ENCODE measurements at regions not wholly inside any gene's neighbourhood (a gene's known extent, or its start where the extent isn't known, plus 50 kb on each side); places are given as distances from the start of the nearest gene placed in this dataset.

GRCh38 chr5:149441194-149441753 is 62.2 kb upstream of the IL17B start:
- BruUV-seq (replicated peaks), result no TSS peak
- no peaks in the 10 kb centered on the region for H3K27me3 ChIP-seq (ENCODE audit: control insufficient read depth in 2 of 2, insufficient read depth in 2 of 2, low read length in 2 of 2)
- TF ChIP-seq JUN (IDR thresholded peaks at IDR 0.05; ENCODE audit: borderline replicate concordance, insufficient read depth, insufficient read length, low read depth) (no peak), POLR2AphosphoS5 (IDR thresholded peaks at IDR 0.05; ENCODE audit: insufficient read depth, low read depth, low read length) (no peak), EZH2 (IDR thresholded peaks at IDR 0.05; ENCODE audit: borderline replicate concordance, low read depth, low read length, severe bottlenecking) (no peak), FOS (IDR thresholded peaks at IDR 0.05; ENCODE audit: borderline replicate concordance, insufficient read depth, low read length) (no peak), MYC (IDR thresholded peaks at IDR 0.05; ENCODE audit: low read depth, low read length) (no peak), POLR2A (IDR thresholded peaks at IDR 0.05; ENCODE audit: low read depth, low read length) (no peak), MAX (IDR thresholded peaks at IDR 0.05; ENCODE audit: insufficient read depth, insufficient read length) (no peak), GATA2 (IDR thresholded peaks at IDR 0.05; ENCODE audit: insufficient read depth, insufficient read length, low read depth, low read length) (no peak), CTCF (IDR thresholded peaks at IDR 0.05; ENCODE audit: extremely low read depth in 1 of 2, insufficient read depth in 1 of 2, low read depth in 1 of 2, low read length in 2 of 2) (no peak)
- H4K20me1 ChIP-seq (replicated peaks; ENCODE audit: control insufficient read depth, extremely low read depth, insufficient read depth, low read length), result no peaks in the 10 kb centered on the region
- intact Hi-C loops (cut with micrococcal nuclease), result no loop called here
- H3K9me1 ChIP-seq (replicated peaks; ENCODE audit: control insufficient read depth, extremely low read depth, insufficient read depth, low read length), result no peaks in the 10 kb centered on the region
- H3K79me2 ChIP-seq (ENCODE audit: control insufficient read depth, insufficient read depth, low read length), result no peaks in the 10 kb centered on the region
- POLR2A ChIA-PET, result no interaction called here
- no peak overlapping the region for H2AFZ ChIP-seq (ENCODE audit: low read depth, low read length)
- H3K4me1 ChIP-seq (ENCODE audit: control insufficient read depth, extremely low read depth, insufficient read depth, low read length), result peaks cover 18% of the 10 kb centered on the region
- no peak for FAIRE-seq
- no peak overlapping the region for H3K27ac ChIP-seq (ENCODE audit: insufficient read depth, low read depth, low read length)
- no peaks in the 10 kb centered on the region for H3K9me3 ChIP-seq (replicated peaks; ENCODE audit: control insufficient read depth, insufficient read depth, low read length)
- H3K4me3 ChIP-seq (replicated peaks in 1 of 3; ENCODE audit: insufficient read depth in 1 of 3, low read depth in 1 of 3, low read length in 3 of 3), result no peak overlapping the region
- CTCF ChIA-PET, result interaction anchor here (0.6 to 4.6 kb wide), 26 partner anchors 9 to 190 kb away, joined by 3 to 39 read pairs (median 6); partner anchors contain the start of gene CSNK1A1
- H3K4me2 ChIP-seq (ENCODE audit: insufficient read depth, low read length), result no peak overlapping the region
- no peak overlapping the region for H3K9ac ChIP-seq (replicated peaks; ENCODE audit: extremely low read depth, insufficient read depth, low read length)
- H3K36me3 ChIP-seq (ENCODE audit: control insufficient read depth in 2 of 2, extremely low read depth in 1 of 2, insufficient read depth in 2 of 2, low read length in 2 of 2), result no peaks in the 10 kb centered on the region
- dilution Hi-C loops (cut with MboI; ENCODE audit: extremely low pct_ligation_motif_present, low sequenced_read_pairs), result no loop called here
- DNase-seq (ENCODE audit: low read depth, low spot score), result no peak

All from endothelial cell of umbilical vein (primary cell).